ENCODE measurements at regions not wholly inside any gene's neighbourhood (a gene's known extent, or its start where the extent isn't known, plus 50 kb on each side); places are given as distances from the start of the nearest gene placed in this dataset.
"Not testable (repeated sequence)": the region's sequence is repeated elsewhere in the genome, so short reads cannot be mapped to it uniquely, and the experiment has no call there.

DNA sequence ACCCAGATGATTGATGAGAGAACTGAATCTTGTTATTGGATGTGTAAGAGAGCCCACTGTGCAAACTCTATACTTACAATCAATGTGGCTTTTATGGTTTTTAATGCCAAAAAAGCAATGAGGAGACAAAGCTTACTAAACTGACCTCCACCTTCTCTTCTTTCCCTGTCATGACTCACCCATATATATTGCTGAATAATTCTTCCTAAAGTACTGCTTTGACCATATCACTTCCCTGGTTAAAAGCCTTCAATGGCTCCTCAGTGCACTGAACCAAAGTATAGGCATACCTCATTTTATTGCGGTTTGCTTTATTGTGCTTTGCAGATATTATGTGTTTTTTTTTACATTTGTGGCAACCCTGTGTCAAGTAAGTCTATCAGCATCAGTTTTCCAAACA lies 138.4 kb upstream of the PELI2 start:
- peaks cover 0 to 18% of the 10 kb centered on the region in 2 donors for H3K9me3 Mint-ChIP-seq
- ATAC-seq: no peak
- peaks cover 4 to 8% of the 10 kb centered on the region in 2 donors for H3K36me3 Mint-ChIP-seq
- no peak overlapping the region for H3K27ac Mint-ChIP-seq
- no peak for DNase-seq (ENCODE audit: low spot score in 2 of 2)

DNA sequence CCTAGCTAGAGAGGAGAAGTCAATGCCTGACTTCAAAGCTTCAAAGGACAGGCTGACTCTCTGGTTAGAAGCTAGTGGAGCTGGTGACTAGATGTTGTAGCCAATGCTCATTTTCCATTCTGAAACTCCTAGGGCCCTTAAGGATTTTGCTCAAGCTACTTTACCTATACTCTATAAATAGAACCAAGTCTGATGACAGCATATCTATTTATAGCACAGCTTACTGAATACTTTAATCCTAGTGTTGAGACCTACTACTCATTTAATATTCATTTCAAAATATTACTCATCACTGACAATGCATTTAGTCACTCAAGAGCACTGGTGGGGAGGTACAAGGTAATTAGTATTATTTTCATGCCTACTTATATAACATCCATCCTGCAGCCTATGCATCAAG lies 137.2 kb upstream of the PELI2 start:
- peaks cover 0 to 18% of the 10 kb centered on the region in 2 donors for H3K9me3 Mint-ChIP-seq
- peaks cover 0 to 8% of the 10 kb centered on the region in 2 donors for H3K36me3 Mint-ChIP-seq
- ATAC-seq (peak; percentile 49 to 93), DNase-seq (ENCODE audit: low spot score in 2 of 2) (no peak)
- no peak overlapping the region for H3K27ac Mint-ChIP-seq

DNA sequence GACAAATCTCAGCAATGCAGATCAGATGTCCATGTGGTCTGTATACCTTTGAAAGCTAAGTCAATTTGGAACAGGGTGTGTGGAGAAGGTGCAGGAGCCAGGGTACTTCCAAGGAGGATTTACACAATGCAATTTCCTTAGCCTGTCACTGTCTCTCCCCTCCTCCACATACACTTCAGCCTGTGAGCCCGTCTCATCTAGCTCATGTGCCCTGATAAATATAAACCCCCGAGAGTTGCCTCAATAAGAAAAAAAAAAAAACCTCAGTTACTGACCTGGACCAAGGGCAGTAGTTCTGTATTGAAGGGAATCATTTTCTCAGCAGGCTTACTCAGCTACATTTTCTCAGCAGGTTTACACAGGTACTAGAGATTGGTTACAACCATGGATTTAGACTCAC lies 132.1 kb upstream of the PELI2 start:
- DNase-seq (ENCODE audit: low spot score in 2 of 2): no peak
- ATAC-seq: no peak
- Mint-ChIP-seq H3K36me3 (no peaks in the 10 kb centered on the region), H3K27ac (no peak overlapping the region), H3K9me3 (peaks cover 0 to 5% of the 10 kb centered on the region in 2 donors)

DNA sequence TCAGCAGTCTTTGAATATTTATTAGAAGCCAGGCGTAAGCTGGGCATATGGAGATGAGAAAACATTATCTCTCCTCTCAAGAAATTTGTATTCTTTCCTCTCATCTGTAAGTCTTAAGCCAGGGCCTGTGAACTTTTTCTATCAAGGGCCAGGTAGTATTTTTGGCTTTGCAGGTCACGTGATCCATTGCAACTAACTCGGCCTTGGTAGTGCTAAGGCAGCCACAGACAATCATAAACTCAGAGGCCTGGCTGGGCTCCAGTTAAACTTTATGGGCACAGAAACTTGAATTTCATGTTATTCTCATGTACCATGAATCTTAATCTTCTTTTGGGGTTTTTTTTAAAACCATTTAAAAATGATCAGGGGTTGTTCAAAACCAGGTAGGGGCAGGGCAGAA lies 117.4 kb upstream of the PELI2 start:
- H3K27ac Mint-ChIP-seq: no peak overlapping the region
- peaks cover 16 to 26% of the 10 kb centered on the region in 2 donors for H3K9me3 Mint-ChIP-seq
- ATAC-seq (no peak), DNase-seq (ENCODE audit: low spot score in 2 of 2) (no peak)
- H3K36me3 Mint-ChIP-seq: peaks cover 12 to 31% of the 10 kb centered on the region in 2 donors

DNA sequence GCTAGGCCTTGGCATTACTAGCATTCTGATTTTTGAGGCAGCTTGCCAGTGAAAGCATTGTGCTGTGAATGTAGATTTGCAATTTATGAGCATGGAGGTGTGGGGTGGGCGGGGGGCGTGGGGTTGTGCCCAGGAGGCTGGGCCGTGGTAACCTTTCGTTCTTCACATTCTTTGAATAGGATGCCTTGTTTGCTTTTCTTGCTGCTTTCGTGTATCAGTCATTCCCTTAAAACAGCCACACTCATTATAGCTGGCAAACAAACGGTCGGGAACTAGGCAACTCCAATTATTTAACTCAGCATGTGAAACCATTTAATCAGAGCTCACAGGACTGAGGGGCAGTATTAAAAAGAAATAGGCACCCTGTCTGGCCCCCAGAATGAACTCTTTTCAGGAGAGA lies 115.9 kb upstream of the PELI2 start:
- Mint-ChIP-seq H3K27ac (no peak overlapping the region), H3K9me3 (peaks cover 12 to 20% of the 10 kb centered on the region in 2 donors), H3K36me3 (peaks cover 12 to 22% of the 10 kb centered on the region in 2 donors)
- DNase-seq (ENCODE audit: low spot score in 2 of 2): no peak
- ATAC-seq: no peak

DNA sequence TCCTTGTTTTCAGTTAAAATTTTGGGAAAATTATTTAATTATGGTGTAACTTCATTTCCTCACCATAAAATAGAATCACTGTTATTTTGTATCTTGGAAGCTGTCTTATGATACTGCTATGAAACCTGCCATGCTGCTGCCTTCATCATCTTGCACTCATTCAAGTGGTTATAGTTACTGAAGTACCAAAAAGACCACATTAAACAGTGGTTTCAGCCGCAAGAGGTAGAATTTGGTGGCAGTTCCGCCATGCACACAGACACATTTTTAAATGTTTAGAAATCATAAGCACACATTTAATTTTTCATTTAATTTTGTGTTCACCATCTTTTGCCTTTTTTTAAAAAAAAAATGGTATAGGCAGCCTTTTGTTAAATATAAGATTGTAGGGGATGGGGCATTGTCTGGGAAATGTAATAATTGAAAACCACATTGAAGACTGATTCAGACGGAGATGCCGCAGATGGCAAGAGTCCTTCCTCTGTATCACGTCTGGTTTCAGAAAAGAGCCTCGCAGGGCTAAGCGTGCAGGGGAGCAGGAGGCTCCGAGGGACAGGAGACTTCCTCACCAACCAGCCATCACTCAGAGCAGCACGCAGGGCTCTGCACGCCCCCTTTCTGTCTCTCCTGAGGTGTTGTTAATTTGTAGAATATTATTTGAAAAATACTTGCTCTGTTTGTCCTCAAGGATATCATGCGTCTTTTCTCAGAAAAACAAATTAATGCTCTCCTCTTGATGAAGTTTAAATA lies 115.2 kb upstream of the PELI2 start:
- no peak overlapping the region for H3K27ac Mint-ChIP-seq
- H3K9me3 Mint-ChIP-seq: peaks cover 17 to 21% of the 10 kb centered on the region in 2 donors
- DNase-seq (ENCODE audit: low spot score in 2 of 2) (peak in 1 of 2 donors; percentile 48), ATAC-seq (peak; percentile 93 to 96)
- H3K36me3 Mint-ChIP-seq: peaks cover 16 to 20% of the 10 kb centered on the region in 2 donors

DNA sequence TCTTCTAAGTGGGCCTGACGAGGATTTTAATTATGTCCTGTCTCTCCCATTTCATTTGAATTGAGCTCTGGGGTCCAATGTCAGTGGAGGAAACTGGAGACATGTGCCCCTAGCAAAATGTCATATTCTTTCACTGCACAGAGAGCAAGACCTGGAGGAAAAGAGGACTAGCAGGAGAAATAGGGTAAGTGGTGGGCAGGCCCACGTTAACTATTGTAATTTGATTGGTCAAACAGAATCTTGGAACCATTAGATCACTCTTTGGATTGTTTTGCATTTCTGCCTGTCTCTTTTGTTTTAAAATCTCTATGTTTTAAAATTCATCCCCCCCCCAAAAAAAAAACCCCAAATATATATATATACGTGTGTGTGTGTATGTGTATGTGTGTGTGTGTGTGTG lies 113.9 kb upstream of the PELI2 start:
- H3K9me3 Mint-ChIP-seq: peaks cover 16 to 17% of the 10 kb centered on the region in 2 donors
- DNase-seq (ENCODE audit: low spot score in 2 of 2) (no peak), ATAC-seq (no peak)
- peaks cover 13 to 17% of the 10 kb centered on the region in 2 donors for H3K36me3 Mint-ChIP-seq
- no peak overlapping the region for H3K27ac Mint-ChIP-seq

DNA sequence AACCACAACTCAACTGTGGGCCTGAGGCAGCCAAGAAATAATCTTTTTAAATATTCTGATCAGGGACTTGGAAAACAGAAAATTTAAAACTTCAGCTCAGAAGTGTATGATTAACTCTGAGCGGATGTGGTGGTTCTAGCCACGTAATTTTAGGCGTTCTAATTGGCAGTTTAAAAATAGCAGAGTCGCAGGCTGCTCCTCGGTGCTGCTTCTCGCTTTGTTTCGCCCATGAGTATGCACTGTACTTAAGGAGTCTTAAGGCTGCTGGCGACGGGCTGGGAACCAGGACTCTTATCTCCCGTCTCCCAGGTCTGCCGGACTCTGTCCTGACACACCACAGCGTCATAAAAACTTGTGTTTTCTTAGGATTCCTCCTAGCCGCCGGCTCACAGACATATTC lies 113.4 kb upstream of the PELI2 start:
- H3K36me3 Mint-ChIP-seq: peaks cover 12 to 19% of the 10 kb centered on the region in 2 donors

DNA sequence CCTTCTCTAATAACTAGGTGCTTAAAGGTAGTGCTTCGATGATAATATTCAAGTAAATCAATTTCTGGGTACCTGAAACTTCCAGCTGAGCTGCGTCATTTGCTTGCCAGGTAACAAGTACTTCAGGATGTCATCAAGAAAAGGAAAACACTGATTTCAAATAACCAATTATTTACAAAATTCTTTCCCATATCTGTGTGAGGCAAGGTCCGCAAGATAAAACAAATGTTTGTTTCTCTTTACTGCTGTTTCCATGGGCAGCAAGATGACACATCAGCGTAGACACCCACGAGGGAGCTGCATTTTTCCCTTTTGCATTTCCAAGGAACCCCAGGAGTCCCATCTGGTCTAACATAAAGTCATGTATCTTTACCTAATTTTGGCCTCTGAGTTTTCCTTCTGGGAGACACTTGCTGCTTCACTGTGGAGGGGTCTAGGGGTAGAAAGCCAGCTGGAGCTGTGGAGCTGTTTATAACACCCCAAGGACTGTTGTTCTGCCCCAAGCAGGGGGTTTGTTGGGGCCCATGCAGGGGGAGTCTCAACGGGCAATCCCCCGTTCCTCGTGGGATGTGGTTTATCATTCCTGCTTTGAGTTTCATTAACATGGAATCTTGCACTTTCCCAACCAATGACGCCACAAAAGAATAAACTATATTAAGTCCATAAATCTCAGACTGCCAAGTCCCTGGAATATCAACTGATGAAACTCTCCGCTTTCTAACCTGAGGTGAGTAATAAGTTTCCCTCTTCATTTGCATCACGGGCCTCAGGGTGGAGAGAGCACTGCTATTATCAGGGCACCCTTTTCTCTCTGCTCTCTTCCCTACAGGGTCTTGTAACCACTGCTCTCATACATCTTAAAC lies 112.8 kb upstream of the PELI2 start:
- DNase-seq (ENCODE audit: low spot score in 2 of 2) (no peak), ATAC-seq (no peak)
- Mint-ChIP-seq H3K27ac (no peak overlapping the region), H3K9me3 (peaks cover 16 to 17% of the 10 kb centered on the region in 2 donors), H3K36me3 (peaks cover 12 to 19% of the 10 kb centered on the region in 2 donors)

More for the DNA sequence above, 113.4 kb upstream of the PELI2 start:
- peaks cover 16 to 17% of the 10 kb centered on the region in 2 donors for H3K9me3 Mint-ChIP-seq
- ATAC-seq (peak; percentile 32 to 63), DNase-seq (ENCODE audit: low spot score in 2 of 2) (peak in 1 of 2 donors; percentile 13)
- no peak overlapping the region for H3K27ac Mint-ChIP-seq

DNA sequence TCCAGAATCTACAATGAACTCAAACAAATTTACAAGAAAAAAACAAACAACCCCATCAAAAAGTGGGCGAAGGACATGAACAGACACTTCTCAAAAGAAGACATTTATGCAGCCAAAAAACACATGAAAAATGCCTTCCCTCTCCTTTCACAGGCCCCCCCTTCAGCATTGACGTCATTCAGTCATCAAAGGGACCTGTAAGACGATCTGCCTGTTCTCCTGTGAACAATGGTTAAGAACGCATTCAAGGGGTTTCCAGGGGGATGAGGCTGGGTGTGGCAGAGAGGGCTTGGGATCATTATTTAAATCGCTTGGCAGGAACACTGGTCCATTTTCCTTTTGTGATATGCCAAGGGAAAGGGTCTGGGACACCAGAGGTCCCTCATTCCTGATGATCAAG lies 110.7 kb upstream of the PELI2 start:
- not testable (repeated sequence) for ATAC-seq; DNase-seq (ENCODE audit: low spot score in 2 of 2); H3K27ac Mint-ChIP-seq
- Mint-ChIP-seq H3K9me3 (peaks cover 9 to 12% of the 10 kb centered on the region in 2 donors), H3K36me3 (peaks cover 12 to 17% of the 10 kb centered on the region in 2 donors)

DNA sequence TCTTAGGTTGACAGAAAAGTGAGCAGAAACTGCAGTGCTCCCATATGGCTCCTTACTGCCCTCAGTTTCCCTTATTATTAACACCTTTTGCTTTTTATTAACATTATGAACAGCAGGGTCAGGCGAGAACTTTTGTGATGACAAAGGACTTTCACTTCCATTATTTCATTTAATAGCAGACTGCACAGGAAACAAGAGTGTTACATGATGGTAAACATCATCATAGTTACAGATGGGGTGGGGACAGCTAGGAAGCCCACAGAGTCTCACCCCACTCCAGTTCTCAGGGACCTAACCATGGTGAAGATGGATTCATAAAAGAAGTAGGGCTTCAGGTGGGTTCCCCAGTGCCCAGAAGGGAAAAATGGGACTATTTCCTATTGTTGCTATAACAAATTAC lies 110.1 kb upstream of the PELI2 start:
- Mint-ChIP-seq H3K27ac (no peak overlapping the region), H3K36me3 (peaks cover 12 to 17% of the 10 kb centered on the region in 2 donors), H3K9me3 (peaks cover 9 to 16% of the 10 kb centered on the region in 2 donors)
- ATAC-seq (no peak), DNase-seq (ENCODE audit: low spot score in 2 of 2) (no peak)

DNA sequence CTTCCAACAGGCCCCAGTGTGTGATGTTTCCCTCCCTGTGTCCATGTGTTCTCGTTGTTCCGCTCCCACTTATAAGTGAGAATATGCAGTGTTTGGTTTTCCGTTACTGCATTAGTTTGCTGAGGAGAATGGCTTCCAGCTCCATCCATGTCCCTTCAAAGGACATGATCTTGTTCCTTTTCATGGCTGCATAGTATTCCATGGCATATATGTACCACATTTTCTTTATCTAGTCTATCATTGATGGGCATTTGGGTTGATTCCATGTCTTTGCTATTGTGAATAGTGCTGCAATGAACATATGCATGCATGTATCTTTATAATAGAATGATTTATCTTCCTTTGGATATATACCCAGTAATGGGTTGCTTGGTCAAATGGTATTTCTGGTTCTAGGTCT lies 109.5 kb upstream of the PELI2 start:
- not testable (repeated sequence) for H3K27ac Mint-ChIP-seq

DNA sequence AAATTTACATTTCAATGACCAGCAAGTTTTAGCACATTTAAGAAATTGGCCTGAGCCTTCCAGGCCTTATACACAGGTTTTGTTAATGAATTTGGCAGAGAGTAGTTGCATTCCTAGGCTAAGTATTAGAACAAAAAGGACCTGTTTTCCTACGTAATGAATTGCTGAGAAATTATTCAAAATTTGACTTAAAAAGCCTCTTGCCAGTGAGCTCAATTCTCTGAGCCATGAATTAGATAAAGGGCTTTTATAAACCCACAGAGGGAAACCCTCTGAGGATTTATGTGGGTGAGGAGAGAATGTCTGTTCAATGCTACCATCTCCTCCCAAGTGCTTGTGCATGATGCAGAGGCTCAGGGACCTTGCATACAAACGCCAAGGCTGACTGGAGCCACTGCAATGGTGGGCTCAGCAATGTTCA lies 94.5 kb upstream of the PELI2 start:
- peaks cover 0 to 8% of the 10 kb centered on the region in 2 donors for H3K36me3 Mint-ChIP-seq
- DNase-seq (ENCODE audit: low spot score in 2 of 2) (no peak), ATAC-seq (no peak)
- peaks cover 0 to under 1% of the 10 kb centered on the region in 2 donors for H3K9me3 Mint-ChIP-seq
- H3K27ac Mint-ChIP-seq: no peak overlapping the region

More for the DNA sequence above, 109.5 kb upstream of the PELI2 start:
- ATAC-seq; DNase-seq (ENCODE audit: low spot score in 2 of 2): not testable (repeated sequence)
- H3K36me3 Mint-ChIP-seq: peaks cover 12 to 20% of the 10 kb centered on the region in 2 donors
- H3K9me3 Mint-ChIP-seq: peaks cover 9 to 19% of the 10 kb centered on the region in 2 donors

DNA sequence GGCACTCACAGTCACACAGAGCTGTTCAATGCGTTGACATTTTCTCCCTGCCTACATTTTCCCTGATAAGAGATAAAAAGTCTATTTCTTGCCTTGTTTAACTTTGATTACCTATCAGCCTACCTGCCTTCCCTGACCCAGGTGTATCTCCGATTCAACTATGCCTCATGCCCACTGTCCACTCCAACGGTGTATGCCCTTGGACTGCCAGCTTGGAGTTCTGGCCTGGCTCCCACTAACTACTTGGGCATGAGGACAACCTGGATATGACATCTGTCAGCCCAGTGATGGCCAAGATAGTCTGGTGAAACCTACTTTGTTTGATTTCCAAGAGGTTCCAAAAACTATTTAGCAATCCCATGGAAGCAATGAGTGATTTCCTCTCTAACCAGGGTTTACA lies 93.0 kb upstream of the PELI2 start:
- DNase-seq (ENCODE audit: low spot score in 2 of 2) (no peak), ATAC-seq (no peak)
- Mint-ChIP-seq H3K36me3 (peaks cover 0 to under 1% of the 10 kb centered on the region in 2 donors), H3K9me3 (no peaks in the 10 kb centered on the region), H3K27ac (no peak overlapping the region)

DNA sequence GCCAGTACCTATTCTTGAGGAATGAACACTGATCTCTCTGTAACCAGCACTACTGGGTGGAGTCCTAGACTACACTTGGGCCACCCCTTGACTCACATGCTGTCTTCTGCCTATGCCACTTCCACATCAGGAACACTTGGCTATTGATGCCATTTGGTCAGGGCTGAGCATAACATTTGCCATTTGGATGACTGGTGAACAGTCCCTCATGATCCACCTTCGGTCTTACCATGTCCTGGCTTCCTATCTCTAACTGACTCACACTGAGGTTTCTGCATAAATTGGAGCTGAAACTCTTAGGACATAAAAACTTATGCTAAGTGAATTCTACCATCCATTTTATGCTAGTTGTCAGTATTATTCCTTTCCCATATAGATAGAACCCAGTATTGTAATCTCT lies 91.7 kb upstream of the PELI2 start:
- Mint-ChIP-seq H3K27ac (no peak overlapping the region), H3K9me3 (no peaks in the 10 kb centered on the region), H3K36me3 (no peaks in the 10 kb centered on the region)
- DNase-seq (ENCODE audit: low spot score in 2 of 2) (no peak), ATAC-seq (no peak)

DNA sequence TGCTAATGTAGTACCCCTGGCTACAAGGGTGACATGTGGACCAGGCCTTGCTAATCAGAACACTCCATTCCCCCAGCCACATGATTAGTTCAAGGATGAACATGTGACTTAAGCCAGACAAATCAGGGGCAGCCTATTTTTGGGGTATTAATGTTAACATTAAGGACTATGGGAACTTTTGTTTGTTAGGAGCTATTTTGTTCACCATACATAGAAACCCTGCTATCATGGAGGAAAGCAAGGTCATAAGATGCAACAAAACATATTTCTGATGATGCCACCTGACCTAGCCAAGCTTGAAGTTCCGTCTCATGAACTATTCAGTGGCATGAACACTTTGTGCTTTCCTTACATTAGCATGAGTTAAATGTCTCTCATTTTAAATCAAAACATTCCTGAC lies 90.8 kb upstream of the PELI2 start:
- H3K27ac Mint-ChIP-seq: no peak overlapping the region
- no peak for DNase-seq (ENCODE audit: low spot score in 2 of 2)
- no peak for ATAC-seq
- no peaks in the 10 kb centered on the region for H3K36me3 Mint-ChIP-seq
- no peaks in the 10 kb centered on the region for H3K9me3 Mint-ChIP-seq

Data from activated naive CD4-positive, alpha-beta T cell treated with anti-CD3 and anti-CD28 coated beads, Interleukin-2, amount 50 U/mL, for 72 hours (primary cell).